ENCODE measurements at regions not wholly inside any gene's neighbourhood (a gene's known extent, or its start where the extent isn't known, plus 50 kb on each side); places are given as distances from the start of the nearest gene placed in this dataset.

- no peak for TF ChIP-seq CTCF (tag by site-specific recombination; IDR thresholded peaks at IDR 0.05)
- no peak for TF ChIP-seq ZNF513 (tag by site-specific recombination; IDR thresholded peaks at IDR 0.05)
- no peak for TF ChIP-seq ZNF132 (tag by site-specific recombination; IDR thresholded peaks at IDR 0.05; ENCODE audit: borderline replicate concordance)
- no peak for TF ChIP-seq ZNF398 (tag by site-specific recombination; IDR thresholded peaks at IDR 0.05)
- no peak for TF ChIP-seq ZNF707 (tag by site-specific recombination; IDR thresholded peaks at IDR 0.05)
- no peak for TF ChIP-seq ZSCAN5A (tag by site-specific recombination; IDR thresholded peaks at IDR 0.05)
- no peak for TF ChIP-seq YY1 (tag by site-specific recombination; IDR thresholded peaks at IDR 0.05)
- no peak for TF ChIP-seq ZNF449 (tag by site-specific recombination; IDR thresholded peaks at IDR 0.05)
- no peak for TF ChIP-seq TSHZ1 (tag by site-specific recombination; IDR thresholded peaks at IDR 0.05; ENCODE audit: borderline replicate concordance)
- TF ChIP-seq ZNF623 (tag by site-specific recombination; IDR thresholded peaks at IDR 0.05), result no peak
- TF ChIP-seq REST (tag by site-specific recombination; IDR thresholded peaks at IDR 0.05), result no peak
- TF ChIP-seq ZBTB11 (tag by site-specific recombination; conservative IDR thresholded peaks at IDR 0.05; ENCODE audit: low read depth), result no peak
Observed at GRCh38 chrX:124269881-124270280, 62.6 kb upstream of the TEX13D start.

Data from HEK293 (cell line).